ENCODE measurements at regions not wholly inside any gene's neighbourhood (a gene's known extent, or its start where the extent isn't known, plus 50 kb on each side); places are given as distances from the start of the nearest gene placed in this dataset.

DNA sequence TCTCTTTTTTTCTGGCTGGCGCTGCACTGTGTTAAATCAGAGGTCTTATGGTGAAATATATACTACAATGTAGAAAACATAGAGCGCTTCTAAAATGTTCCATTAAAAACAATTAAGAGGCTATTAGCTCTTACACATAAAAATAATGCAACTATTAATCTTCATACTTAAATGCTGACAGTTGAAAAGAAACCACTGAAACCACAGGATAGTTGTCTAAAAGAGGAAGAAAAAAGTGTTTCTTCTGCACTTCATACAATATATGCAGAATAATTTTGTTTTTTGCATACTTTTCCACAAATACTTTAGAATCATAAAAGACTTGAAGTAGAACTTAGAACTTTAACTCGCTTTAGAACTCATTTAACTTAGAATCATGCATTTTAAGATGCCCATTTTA, 170.5 kb downstream of the PYDC2 start (continued):
- TF ChIP-seq ZNF555 (tag by site-specific recombination; conservative IDR thresholded peaks at IDR 0.05) (no peak), BCL11A (tag by site-specific recombination; IDR thresholded peaks at IDR 0.05; ENCODE audit: low read depth) (no peak)
- TF ChIP-seq, protein P1, sequence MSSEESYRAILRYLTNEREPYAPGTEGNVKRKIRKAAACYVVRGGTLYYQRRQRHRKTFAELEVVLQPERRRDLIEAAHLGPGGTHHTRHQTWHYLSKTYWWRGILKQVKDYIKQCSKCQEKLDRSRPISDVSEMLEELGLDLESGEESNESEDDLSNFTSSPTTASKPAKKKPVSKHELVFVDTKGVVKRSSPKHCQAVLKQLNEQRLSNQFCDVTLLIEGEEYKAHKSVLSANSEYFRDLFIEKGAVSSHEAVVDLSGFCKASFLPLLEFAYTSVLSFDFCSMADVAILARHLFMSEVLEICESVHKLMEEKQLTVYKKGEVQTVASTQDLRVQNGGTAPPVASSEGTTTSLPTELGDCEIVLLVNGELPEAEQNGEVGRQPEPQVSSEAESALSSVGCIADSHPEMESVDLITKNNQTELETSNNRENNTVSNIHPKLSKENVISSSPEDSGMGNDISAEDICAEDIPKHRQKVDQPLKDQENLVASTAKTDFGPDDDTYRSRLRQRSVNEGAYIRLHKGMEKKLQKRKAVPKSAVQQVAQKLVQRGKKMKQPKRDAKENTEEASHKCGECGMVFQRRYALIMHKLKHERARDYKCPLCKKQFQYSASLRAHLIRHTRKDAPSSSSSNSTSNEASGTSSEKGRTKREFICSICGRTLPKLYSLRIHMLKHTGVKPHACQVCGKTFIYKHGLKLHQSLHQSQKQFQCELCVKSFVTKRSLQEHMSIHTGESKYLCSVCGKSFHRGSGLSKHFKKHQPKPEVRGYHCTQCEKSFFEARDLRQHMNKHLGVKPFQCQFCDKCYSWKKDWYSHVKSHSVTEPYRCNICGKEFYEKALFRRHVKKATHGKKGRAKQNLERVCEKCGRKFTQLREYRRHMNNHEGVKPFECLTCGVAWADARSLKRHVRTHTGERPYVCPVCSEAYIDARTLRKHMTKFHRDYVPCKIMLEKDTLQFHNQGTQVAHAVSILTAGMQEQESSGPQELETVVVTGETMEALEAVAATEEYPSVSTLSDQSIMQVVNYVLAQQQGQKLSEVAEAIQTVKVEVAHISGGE (tag by site-specific recombination; conservative IDR thresholded peaks at IDR 0.05; ENCODE audit: low read depth): no peak

DNA sequence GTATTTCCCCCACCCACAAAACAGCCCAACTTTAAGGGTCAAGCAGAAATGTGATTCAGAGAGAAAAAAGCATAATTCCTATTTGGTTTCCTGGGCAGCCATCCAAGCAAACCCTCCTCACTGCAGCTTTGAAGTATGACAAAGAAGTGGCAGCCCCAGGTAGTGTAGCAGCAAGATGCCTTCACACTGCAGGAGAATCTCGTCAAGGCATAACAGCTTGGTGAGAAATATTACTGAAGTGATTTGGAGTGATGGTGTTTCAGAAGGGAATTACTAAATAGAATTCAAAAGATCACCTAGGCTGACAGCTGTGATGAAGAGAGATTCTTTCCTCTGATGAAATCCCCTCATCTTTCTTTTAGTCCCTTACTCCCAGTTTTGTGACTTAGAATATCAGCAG, 173.9 kb downstream of the PYDC2 start:
- no peaks in the 10 kb centered on the region for H3K9me3 ChIP-seq (ENCODE audit: control insufficient read depth, insufficient read depth, low read depth, low read length)
- H3K36me3 ChIP-seq (ENCODE audit: control insufficient read depth in 2 of 2, insufficient read depth in 1 of 2, low read length in 2 of 2): no peaks in the 10 kb centered on the region
- H3K27ac ChIP-seq (ENCODE audit: extremely low read depth, low read depth, low read length): no peak overlapping the region
- ChIA-PET POLR2A (no interaction called here), CTCF (no interaction called here)
- TF ChIP-seq, protein P2, sequence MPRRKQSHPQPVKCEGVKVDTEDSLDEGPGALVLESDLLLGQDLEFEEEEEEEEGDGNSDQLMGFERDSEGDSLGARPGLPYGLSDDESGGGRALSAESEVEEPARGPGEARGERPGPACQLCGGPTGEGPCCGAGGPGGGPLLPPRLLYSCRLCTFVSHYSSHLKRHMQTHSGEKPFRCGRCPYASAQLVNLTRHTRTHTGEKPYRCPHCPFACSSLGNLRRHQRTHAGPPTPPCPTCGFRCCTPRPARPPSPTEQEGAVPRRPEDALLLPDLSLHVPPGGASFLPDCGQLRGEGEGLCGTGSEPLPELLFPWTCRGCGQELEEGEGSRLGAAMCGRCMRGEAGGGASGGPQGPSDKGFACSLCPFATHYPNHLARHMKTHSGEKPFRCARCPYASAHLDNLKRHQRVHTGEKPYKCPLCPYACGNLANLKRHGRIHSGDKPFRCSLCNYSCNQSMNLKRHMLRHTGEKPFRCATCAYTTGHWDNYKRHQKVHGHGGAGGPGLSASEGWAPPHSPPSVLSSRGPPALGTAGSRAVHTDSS (tag by site-specific recombination; IDR thresholded peaks at IDR 0.05): no peak
- TF ChIP-seq ZNF548 (tag by site-specific recombination; IDR thresholded peaks at IDR 0.05) (no peak), ZNF677 (tag by site-specific recombination; IDR thresholded peaks at IDR 0.05) (no peak), ZNF341 (tag by site-specific recombination; IDR thresholded peaks at IDR 0.05; ENCODE audit: low read depth) (no peak)
- H3K4me3 ChIP-seq (ENCODE audit: low read depth, low read length): no peak overlapping the region
- no peaks in the 10 kb centered on the region for H3K4me1 ChIP-seq (ENCODE audit: control insufficient read depth, insufficient read depth, low read length)

DNA sequence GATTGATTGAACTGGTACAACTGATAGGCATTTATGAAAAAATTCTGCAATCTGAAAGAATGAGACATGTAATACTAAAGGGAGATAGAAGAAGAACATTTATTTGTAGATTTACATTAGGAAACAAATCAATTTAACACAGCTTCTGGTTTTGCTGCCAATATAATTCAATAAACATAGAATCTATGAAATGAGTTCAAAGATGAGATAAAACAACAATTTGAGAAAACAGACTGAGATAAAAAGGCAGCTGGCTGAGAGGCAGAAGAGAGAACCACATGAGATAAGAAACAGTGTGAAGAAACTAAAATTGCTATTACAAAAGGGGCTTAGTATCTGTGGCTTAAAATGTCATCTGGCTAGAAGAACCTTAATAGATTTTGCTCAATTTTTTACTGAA, 176.6 kb downstream of the PYDC2 start:
- H3K27ac ChIP-seq (ENCODE audit: extremely low read depth, low read depth, low read length): no peak overlapping the region
- H3K36me3 ChIP-seq (ENCODE audit: control insufficient read depth in 2 of 2, insufficient read depth in 1 of 2, low read length in 2 of 2): no peaks in the 10 kb centered on the region
- TF ChIP-seq, protein P3, sequence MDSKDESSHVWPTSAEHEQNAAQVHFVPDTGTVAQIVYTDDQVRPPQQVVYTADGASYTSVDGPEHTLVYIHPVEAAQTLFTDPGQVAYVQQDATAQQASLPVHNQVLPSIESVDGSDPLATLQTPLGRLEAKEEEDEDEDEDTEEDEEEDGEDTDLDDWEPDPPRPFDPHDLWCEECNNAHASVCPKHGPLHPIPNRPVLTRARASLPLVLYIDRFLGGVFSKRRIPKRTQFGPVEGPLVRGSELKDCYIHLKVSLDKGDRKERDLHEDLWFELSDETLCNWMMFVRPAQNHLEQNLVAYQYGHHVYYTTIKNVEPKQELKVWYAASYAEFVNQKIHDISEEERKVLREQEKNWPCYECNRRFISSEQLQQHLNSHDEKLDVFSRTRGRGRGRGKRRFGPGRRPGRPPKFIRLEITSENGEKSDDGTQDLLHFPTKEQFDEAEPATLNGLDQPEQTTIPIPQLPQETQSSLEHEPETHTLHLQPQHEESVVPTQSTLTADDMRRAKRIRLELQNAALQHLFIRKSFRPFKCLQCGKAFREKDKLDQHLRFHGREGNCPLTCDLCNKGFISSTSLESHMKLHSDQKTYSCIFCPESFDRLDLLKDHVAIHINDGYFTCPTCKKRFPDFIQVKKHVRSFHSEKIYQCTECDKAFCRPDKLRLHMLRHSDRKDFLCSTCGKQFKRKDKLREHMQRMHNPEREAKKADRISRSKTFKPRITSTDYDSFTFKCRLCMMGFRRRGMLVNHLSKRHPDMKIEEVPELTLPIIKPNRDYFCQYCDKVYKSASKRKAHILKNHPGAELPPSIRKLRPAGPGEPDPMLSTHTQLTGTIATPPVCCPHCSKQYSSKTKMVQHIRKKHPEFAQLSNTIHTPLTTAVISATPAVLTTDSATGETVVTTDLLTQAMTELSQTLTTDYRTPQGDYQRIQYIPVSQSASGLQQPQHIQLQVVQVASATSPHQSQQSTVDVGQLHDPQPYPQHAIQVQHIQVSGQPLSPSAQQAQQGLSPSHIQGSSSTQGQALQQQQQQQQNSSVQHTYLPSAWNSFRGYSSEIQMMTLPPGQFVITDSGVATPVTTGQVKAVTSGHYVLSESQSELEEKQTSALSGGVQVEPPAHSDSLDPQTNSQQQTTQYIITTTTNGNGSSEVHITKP (tag by site-specific recombination; IDR thresholded peaks at IDR 0.05): no peak
- no peak for TF ChIP-seq BCL11A (tag by site-specific recombination; IDR thresholded peaks at IDR 0.05; ENCODE audit: low read depth)
- no peak for TF ChIP-seq ZNF114 (tag by site-specific recombination; IDR thresholded peaks at IDR 0.05)
- TF ChIP-seq, protein P4, sequence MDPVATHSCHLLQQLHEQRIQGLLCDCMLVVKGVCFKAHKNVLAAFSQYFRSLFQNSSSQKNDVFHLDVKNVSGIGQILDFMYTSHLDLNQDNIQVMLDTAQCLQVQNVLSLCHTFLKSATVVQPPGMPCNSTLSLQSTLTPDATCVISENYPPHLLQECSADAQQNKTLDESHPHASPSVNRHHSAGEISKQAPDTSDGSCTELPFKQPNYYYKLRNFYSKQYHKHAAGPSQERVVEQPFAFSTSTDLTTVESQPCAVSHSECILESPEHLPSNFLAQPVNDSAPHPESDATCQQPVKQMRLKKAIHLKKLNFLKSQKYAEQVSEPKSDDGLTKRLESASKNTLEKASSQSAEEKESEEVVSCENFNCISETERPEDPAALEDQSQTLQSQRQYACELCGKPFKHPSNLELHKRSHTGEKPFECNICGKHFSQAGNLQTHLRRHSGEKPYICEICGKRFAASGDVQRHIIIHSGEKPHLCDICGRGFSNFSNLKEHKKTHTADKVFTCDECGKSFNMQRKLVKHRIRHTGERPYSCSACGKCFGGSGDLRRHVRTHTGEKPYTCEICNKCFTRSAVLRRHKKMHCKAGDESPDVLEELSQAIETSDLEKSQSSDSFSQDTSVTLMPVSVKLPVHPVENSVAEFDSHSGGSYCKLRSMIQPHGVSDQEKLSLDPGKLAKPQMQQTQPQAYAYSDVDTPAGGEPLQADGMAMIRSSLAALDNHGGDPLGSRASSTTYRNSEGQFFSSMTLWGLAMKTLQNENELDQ (tag by site-specific recombination; IDR thresholded peaks at IDR 0.05; ENCODE audit: low read depth): no peak
- no peak for TF ChIP-seq ZNF341 (tag by site-specific recombination; IDR thresholded peaks at IDR 0.05; ENCODE audit: low read depth)
- no peak for TF ChIP-seq KLF8 (tag by site-specific recombination; IDR thresholded peaks at IDR 0.05)
- TF ChIP-seq ZFP41 (tag by site-specific recombination; IDR thresholded peaks at IDR 0.05; ENCODE audit: borderline replicate concordance): no peak
- no peak overlapping the region for H3K4me3 ChIP-seq (ENCODE audit: low read depth, low read length)
- POLR2A ChIA-PET: no interaction called here
- H3K4me1 ChIP-seq (ENCODE audit: control insufficient read depth, insufficient read depth, low read length): no peaks in the 10 kb centered on the region
- CTCF ChIA-PET: interaction anchor here (1.3 kb wide), 1 partner anchor 9 kb away, joined by 3 read pairs; no protein-coding TSS in a partner anchor
- no peaks in the 10 kb centered on the region for H3K9me3 ChIP-seq (ENCODE audit: control insufficient read depth, insufficient read depth, low read depth, low read length)

All from HEK293 (cell line).